Mesothelial cell of epicardium (in vitro differentiated cells): ENCODE measurements at regions not wholly inside any gene's neighbourhood (a gene's known extent, or its start where the extent isn't known, plus 50 kb on each side); places are given as distances from the start of the nearest gene placed in this dataset.

ENCODE experiments used
- DNase-seq, 2 experiments: peaks; one replicate each; pipeline ENCODE4 v3.0.0; 2021; ENCODE audit warnings: low spot score in 2 of 2; ENCODE audit not compliant: unreplicated experiment in 2 of 2
- H3K27ac Mint-ChIP-seq: 2 replicates; pipeline ENCODE4 v1.8.0; 2021; ENCODE audit warnings: mixed read lengths
- H3K27me3 Mint-ChIP-seq: 2 replicates; pipeline ENCODE4 v1.8.0; 2021; ENCODE audit warnings: low read depth, mixed read lengths
- H3K36me3 Mint-ChIP-seq: 2 replicates; pipeline ENCODE4 v1.8.0; 2021; ENCODE audit warnings: mixed read lengths
- H3K4me1 Mint-ChIP-seq: 2 replicates; pipeline ENCODE4 v1.8.0; 2021; ENCODE audit warnings: mixed read lengths
- H3K4me3 Mint-ChIP-seq: 2 replicates; pipeline ENCODE4 v1.8.0; 2021; ENCODE audit warnings: mild to moderate bottlenecking, moderate library complexity, mixed read lengths
- H3K9me3 Mint-ChIP-seq: 2 replicates; pipeline ENCODE4 v1.8.0; 2021; ENCODE audit warnings: mixed read lengths
- TF ChIP-seq, protein P1 (sequence below): fragments of 200-600 bp; sonication (generic); IDR thresholded peaks from one replicate; pipeline ENCODE4 v1.5.0; 2021; ENCODE audit warnings: antibody characterized with exemption; ENCODE audit not compliant: unreplicated experiment

DNA sequence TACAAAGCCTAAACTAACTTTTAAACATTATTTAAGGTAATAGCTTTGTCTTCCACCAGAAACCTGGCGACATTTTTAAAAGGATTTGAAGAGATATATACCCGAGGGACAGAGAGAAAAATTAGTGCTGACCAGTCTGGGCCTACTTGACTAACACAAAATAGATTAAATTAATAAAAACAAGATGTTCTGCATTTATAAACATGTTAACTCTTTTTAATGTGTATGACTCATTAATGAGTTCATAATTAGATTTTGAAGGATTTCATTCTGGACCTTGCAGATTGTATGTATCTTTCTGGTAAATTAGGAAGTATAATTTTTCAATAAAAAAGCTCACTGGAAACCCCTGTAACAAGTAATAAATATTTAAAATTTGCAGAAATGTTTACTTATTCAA, 459.1 kb upstream of the CDH9 start:
- TF ChIP-seq, protein P1, sequence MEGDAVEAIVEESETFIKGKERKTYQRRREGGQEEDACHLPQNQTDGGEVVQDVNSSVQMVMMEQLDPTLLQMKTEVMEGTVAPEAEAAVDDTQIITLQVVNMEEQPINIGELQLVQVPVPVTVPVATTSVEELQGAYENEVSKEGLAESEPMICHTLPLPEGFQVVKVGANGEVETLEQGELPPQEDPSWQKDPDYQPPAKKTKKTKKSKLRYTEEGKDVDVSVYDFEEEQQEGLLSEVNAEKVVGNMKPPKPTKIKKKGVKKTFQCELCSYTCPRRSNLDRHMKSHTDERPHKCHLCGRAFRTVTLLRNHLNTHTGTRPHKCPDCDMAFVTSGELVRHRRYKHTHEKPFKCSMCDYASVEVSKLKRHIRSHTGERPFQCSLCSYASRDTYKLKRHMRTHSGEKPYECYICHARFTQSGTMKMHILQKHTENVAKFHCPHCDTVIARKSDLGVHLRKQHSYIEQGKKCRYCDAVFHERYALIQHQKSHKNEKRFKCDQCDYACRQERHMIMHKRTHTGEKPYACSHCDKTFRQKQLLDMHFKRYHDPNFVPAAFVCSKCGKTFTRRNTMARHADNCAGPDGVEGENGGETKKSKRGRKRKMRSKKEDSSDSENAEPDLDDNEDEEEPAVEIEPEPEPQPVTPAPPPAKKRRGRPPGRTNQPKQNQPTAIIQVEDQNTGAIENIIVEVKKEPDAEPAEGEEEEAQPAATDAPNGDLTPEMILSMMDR: no peak
- Mint-ChIP-seq H3K4me3 (no peak overlapping the region), H3K4me1 (peaks cover 5% of the 10 kb centered on the region), H3K9me3 (peaks cover 10% of the 10 kb centered on the region), H3K27ac (no peak overlapping the region), H3K36me3 (no peaks in the 10 kb centered on the region), H3K27me3 (no peaks in the 10 kb centered on the region)
- no peak for DNase-seq

DNA sequence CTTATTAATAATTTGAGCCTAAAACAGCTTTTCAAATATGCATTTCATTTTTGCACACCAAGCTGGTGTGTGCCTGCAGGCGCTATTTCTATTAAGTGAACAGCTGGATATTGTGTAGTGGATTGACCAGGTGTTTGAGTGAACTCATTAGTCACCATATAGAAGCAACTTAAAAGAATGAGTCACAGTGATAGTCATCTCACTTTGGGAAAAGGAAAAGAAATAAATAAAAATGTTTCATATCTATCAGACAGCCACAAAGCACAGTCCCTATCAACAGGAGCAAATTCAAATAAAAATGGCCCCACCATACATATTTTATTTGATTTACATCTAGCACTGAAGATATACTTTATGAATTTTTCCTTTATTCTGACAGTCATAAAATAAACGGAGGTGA, 456.5 kb upstream of the CDH9 start:
- TF ChIP-seq, protein P1: no peak
- no peak for DNase-seq
- Mint-ChIP-seq H3K27ac (peak overlapping the region; percentile 10), H3K4me1 (peaks cover 5% of the 10 kb centered on the region), H3K27me3 (no peaks in the 10 kb centered on the region), H3K9me3 (peaks cover 23% of the 10 kb centered on the region), H3K36me3 (peaks cover 10% of the 10 kb centered on the region), H3K4me3 (no peak overlapping the region)

DNA sequence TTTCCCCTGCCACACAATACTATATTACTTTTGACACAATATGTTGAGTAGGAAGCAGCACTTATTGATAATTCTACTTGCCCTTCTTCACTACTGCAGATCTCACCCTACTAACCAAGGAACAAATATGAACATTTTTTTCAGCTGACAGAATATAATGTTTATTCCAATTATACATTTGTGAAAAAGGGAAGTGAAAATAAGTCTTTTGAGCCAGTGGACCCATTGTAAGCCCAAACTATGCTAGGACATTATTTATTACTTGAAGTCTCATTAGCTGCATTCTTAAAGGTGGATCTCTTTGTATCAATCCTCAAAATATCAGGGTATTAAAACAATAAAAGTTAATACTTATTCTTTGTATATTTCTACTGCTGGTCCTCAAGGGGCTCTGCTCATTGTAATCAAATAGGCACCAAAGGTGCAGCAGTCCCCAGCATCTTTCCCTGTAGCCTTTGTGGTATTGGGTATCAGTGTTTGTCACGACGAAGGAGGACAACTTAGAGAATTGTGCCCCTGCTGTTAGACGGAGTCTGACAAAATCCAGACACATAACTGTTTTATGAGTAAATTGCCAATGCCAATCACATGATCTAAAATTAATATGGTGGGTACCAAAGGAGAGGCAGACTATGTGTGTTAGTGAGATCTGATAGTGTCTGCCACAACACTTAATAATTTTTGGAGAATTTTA, 453.5 kb upstream of the CDH9 start:
- H3K27me3 Mint-ChIP-seq: no peaks in the 10 kb centered on the region
- TF ChIP-seq, protein P1: no peak
- H3K4me1 Mint-ChIP-seq: peaks cover 5% of the 10 kb centered on the region
- no peak for DNase-seq
- H3K9me3 Mint-ChIP-seq: peaks cover 22% of the 10 kb centered on the region
- peaks cover 10% of the 10 kb centered on the region for H3K36me3 Mint-ChIP-seq
- no peak overlapping the region for H3K27ac Mint-ChIP-seq
- no peak overlapping the region for H3K4me3 Mint-ChIP-seq

DNA sequence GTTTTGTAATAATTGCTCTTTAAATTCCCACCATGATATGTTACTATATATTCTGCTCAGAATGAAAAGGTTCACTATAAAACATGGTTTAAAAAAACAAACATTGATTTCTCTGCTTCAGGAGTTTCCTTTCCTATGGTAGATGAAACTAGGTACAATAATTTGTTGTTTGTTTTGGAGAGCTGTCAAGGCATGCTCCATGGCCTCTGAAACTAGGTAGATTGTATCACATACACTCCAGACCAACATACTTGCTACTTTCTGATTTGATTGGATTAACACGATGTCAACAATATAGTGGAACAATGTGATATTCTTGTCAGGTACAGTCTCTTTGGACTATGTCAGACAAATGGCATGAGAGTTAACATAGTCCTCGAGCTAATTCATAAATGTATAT, 452.7 kb upstream of the CDH9 start:
- Mint-ChIP-seq H3K4me1 (peaks cover 5% of the 10 kb centered on the region), H3K36me3 (peaks cover 10% of the 10 kb centered on the region), H3K27me3 (no peaks in the 10 kb centered on the region), H3K27ac (no peak overlapping the region), H3K9me3 (peaks cover 18% of the 10 kb centered on the region), H3K4me3 (no peak overlapping the region)
- no peak for DNase-seq
- TF ChIP-seq, protein P1: no peak

DNA sequence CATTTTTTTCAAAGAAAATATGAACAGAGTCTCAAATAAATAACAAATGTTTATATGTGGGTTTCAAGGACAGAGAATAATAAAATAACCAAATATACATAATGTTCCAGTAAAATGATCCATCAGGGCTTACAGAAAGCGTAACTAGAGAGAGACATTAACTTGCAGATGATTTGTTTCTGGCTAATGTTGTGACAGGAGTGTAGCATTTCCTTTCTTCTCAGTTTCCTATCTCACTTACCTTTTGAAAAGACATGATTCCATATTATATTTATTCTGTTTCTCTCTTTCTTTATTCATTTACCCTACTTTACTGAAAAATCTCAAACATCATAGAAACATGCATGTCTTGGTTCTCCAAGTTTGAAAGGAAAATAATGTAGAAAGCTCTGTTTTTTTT, 451.3 kb upstream of the CDH9 start:
- H3K4me3 Mint-ChIP-seq: no peak overlapping the region
- H3K9me3 Mint-ChIP-seq: peaks cover 18% of the 10 kb centered on the region
- peaks cover 10% of the 10 kb centered on the region for H3K36me3 Mint-ChIP-seq

More for the DNA sequence above, 451.3 kb upstream of the CDH9 start:
- no peak overlapping the region for H3K27ac Mint-ChIP-seq
- H3K4me1 Mint-ChIP-seq: peaks cover under 1% of the 10 kb centered on the region
- H3K27me3 Mint-ChIP-seq: no peaks in the 10 kb centered on the region
- DNase-seq: no peak
- TF ChIP-seq, protein P1: no peak
